GM18907 (cell line): ENCODE measurements at regions not wholly inside any gene's neighbourhood (a gene's known extent, or its start where the extent isn't known, plus 50 kb on each side); places are given as distances from the start of the nearest gene placed in this dataset.

Experiments
- ATAC-seq: cut with Tn5 transposase; IDR thresholded peaks from one replicate; pipeline ENCODE4 v1.9.1; 2021; ENCODE audit warnings: mild to moderate bottlenecking, moderate library complexity; ENCODE audit not compliant: unreplicated experiment

DNA sequence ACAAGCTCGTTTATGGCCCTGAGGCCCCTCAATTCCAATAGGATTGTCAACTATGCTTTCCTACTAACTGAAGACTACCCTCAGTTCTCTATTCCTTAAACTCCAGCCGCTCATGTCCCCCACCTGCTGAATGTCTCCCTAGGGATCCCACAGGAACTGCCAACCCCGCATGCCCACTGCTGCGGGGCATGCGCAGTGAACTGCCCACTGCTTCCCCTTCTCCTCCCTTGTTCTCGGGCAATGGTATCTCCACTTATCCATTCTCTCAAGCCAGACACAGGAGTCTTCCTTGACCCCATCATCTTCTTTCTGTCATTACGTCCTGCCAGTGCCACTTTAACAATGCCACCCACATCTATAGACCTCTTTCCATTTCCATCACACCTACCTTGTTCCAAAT is 90.0 kb downstream of the FGF18 start:
- ATAC-seq = no peak

GRCh38 chr5:171512397-171512796 is 93.0 kb downstream of the FGF18 start:
- ATAC-seq = no peak

GRCh38 chr5:171513591-171513990 is 94.1 kb downstream of the FGF18 start:
- no peak for ATAC-seq

GRCh38 chr5:171518916-171519315 is 99.5 kb downstream of the FGF18 start:
- ATAC-seq = no peak

DNA sequence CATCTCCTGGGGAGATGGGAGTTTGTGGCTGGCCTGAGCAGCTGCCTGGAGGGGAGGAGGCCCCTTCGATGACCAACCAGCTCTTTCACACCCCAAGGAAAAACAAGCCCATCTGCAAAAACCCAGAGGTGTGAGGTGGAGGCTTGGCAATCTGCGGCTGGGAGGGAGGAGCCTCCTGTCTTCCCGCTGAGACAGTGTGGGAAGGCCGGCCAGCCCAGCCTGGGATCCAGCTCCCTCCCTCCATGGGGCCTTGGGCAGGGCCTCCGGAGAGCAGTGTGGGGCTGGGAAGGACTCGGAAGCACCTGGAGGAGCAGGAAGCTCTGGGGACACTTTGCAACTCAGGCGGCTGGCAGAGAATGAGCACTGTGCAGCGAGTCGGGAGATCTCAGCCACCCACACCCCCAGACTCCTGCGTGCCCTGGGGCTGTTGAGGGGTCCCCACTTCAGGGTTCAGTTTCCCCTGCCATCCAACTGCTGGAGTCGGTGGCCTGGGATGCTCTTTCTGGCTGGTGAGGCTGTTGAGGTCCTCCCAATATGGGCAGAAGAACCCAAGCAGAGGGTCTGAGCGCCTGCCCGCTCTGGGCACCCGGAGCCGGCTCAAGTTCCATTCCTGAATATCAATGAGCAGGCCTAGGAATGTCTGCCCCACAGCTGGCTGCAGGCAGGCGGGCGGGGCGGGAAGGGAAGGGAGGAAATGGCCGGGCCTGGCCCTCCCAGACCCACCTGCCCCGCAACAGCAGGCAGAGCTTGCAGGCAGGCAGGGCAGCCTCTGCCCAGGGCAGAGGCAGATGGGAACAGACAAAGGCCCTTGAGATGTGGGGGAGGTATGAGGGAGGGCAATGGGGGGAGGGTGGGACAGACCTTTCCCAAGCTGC is 101.1 kb downstream of the FGF18 start:
- no peak for ATAC-seq

- no peak for ATAC-seq
These were observed 101.8 kb downstream of the FGF18 start for GRCh38 chr5:171521219-171521633.

DNA sequence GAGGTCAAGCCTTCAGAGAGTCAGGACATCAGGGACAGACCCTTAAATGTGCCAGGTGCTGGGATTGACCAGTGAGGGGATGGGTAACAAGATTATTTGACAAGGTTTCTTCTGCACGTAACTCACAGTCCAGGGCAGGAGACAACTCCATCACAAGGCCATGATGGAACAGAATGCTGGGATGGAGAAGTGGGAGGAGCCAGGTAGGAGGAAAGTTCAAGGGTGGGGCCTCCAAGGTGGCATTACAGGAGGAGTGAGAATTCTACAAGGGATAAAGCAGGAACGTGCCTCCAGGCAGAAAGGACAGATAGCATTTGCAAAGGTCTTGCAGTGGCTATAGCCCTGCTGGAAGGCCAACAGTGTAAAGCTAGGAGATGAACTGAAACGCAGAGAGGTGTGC is 102.2 kb downstream of the FGF18 start:
- ATAC-seq = no peak

GRCh38 chr5:171523781-171524180 is 104.3 kb downstream of the FGF18 start:
- no peak for ATAC-seq

GRCh38 chr5:171524466-171524865 is 105.0 kb downstream of the FGF18 start:
- no peak for ATAC-seq

- ATAC-seq = no peak
These were observed 105.6 kb downstream of the FGF18 start for GRCh38 chr5:171525085-171525484.

GRCh38 chr5:171528036-171528435 is 108.6 kb downstream of the FGF18 start:
- no peak for ATAC-seq

- no peak for ATAC-seq
These were observed 109.6 kb downstream of the FGF18 start for GRCh38 chr5:171528865-171529614.

- no peak for ATAC-seq
These were observed 112.2 kb downstream of the FGF18 start for GRCh38 chr5:171531638-171532037.

DNA sequence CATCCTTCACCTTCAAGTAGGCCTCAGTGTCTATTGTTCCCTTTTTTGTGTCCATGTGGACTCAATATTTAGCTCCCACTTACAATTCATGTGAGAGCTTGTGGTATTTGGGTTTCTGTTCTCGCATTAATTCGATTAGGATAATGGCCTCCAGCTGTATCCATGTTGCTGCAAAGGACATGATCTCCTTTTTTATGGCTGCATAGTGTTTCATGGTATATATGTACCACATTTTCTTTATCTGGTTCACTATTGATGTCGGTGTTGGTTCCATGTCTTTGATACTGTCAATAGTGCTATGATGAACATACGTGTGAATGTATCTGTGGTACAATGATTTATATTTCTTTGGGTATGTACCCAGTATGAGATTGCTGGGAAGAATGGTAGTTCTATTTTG is 113.7 kb downstream of the FGF18 start:
- no peak for ATAC-seq

- no peak for ATAC-seq
These were observed 114.8 kb downstream of the FGF18 start for GRCh38 chr5:171534043-171534895.

DNA sequence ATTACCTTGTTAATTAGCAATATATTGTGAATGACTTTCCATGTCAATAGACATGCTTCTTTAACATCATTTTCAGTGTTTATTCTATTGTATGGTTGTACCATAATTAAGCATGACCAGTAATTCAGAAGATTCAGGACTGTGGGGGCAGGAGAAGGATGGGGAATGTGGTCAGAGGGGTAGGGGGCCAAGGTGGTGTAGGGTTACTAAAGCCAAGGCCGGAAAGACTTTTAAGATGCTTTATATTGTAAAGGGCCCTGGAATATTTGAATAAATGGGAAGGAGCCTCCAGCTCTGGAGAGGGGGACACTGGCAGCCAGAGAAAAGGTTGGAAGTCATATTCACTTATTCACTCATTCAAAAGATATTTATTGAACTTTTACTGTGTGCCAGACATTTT is 115.7 kb downstream of the FGF18 start:
- no peak for ATAC-seq

DNA sequence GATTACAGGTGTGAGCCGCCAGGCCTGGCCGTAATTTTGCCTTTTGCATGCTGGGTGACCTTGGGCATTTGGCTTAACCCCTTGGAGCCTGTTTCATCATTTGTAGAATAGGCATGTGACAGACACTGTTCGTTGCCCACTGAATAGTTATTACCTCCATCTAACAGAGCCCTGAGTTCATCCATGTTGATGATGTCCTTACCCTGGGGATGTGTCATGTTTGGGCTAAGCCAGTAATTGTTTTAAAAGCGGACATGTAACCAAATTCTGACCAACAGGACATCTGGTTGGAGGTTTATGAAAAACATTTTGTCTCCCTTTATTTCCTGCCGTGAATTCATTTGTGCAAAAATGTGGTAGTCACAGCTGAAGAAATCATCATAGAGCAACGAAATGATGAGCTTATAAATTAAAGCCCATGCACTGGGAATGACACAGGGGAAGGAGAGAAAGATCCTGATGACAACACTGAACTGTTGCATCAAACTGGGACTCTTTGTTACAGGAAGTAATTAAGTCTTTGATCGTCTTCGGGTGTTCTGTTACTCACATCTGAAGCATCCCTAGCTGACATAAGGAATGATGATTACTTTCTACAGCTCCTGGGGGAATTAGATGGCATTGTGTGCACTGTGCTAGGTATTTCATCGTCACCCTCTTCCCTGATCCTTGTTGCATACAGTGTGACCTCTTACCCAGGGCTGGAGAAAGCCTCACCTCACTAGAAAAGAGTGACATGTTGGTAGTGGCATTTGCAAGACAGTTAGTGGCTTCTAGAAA is 117.8 kb downstream of the FGF18 start:
- ATAC-seq = no peak

DNA sequence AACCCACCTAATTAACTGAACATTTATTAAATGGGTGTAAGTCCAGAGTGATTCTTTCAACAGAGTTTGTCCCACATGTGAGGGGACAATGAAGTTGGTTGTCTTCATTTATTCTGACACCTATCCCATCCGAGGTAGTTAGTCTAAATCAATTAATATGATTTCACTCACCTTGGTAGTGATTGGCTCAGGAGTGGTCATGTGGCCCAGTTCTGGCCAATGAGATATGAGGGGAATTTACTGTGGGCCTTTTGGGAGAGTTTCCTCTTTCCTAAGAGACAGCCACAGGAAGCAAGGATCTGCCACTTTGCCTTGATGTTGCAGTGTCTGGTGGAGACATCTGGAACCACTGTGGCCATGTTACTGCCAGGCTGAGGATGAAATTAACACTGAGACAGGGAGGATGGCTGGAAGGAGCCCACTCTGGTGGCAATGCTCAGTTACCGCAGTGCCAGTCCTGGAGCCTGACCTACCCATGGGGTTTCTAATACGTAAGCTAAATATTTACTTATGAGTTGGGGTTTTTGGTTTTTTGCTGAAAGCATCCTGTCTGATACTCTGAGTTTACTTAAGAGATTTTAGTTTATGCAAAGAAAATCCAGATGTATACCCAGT is 118.6 kb downstream of the FGF18 start:
- no peak for ATAC-seq

- no peak for ATAC-seq
These were observed 119.2 kb downstream of the FGF18 start for GRCh38 chr5:171538681-171539080.

DNA sequence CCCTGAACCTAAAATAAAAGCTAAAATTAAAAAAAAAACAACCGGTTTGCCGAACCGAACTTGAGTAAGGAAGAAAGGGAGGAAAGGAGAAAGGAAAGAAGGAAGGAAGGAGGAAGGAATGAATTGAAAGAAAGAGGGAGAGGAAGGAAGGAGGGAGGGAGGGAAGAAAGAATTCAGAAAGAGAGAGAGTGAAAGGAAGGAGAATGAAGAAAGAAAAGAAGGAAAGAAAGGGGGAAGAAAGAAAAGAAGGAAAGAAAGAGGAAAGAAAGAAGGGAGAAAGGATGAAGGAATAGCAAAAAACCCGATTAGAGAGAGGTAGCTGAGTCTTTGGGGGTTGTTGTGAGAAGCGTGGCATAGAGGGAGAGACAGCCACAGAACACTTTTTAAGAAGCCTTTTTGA is 121.4 kb downstream of the FGF18 start:
- ATAC-seq = no peak
